Ecto neural progenitor cell (in vitro differentiated cells): ENCODE measurements at regions not wholly inside any gene's neighbourhood (a gene's known extent, or its start where the extent isn't known, plus 50 kb on each side); places are given as distances from the start of the nearest gene placed in this dataset.

Source experiments
- DNase-seq: peaks from one replicate; pipeline ENCODE4 v3.0.0-alpha.2; 2018; ENCODE audit warnings: low spot score

- no peak for DNase-seq
Observed at GRCh38 chr4:13182133-13182532, 302.0 kb downstream of the RAB28 start.

- DNase-seq = no peak
Observed at GRCh38 chr4:13181681-13182080, 302.5 kb downstream of the RAB28 start.

DNA sequence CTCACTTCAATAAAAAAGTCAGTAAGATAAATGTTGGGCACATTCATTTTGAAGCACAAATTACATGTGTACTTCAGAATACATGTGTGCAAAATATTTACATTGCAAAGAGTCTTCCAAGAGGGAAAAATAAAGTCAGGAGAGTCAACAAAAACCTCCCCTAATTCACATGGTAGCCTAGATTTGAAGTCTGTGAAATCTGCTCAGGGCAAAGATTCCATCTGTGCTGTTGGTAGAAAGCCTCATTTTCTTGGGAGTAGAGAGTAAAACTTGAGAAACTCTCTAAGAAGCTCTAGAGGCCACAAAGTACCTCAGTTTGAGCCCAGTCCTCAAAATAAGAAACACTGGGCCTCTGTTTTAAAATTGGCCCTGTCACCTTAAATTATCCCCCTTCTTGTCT lies 303.4 kb downstream of the RAB28 start:
- no peak for DNase-seq

- DNase-seq = no peak
Observed at GRCh38 chr4:13178621-13179020, 305.5 kb downstream of the RAB28 start.

DNA sequence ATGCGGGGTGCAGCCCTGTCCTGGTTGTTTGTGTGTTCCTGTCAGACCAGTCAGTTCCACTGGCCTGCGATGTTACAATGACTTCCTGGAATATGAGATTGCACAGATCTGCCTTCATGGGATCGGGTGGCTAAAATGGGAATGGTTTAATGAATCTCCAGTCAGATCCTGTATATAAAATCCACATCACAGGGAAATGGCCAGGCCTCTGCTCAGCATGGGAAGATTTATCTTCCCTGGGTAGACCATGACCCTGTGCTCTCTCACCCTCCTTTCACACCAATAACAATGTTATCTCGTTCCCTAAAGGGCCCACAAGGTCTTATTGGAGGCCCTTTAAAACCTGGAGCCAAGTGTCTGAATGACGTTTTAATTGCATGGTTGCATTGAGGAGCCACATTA lies 307.4 kb downstream of the RAB28 start:
- no peak for DNase-seq

DNA sequence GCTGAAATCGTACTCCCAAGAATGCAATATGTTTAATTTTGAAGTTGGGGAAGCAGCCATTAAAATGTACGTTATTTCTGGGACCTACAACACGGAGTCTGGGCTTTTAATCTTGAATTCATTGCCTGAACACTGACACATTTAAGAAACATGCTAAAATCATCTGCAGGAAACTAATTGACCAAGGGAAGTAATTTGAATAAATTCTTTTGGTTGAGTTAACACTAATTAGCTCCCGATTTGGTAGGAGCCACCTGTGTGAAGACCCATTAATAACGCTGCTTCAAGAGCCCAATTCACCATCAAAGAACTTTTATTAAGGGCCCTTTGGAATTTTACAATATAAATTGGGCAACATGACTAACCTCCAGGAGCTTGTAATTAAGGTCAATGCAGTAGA lies 309.2 kb downstream of the RAB28 start:
- DNase-seq = no peak

- DNase-seq = no peak
Observed at GRCh38 chr4:13174001-13174400, 310.1 kb downstream of the RAB28 start.

GRCh38 chr4:13171292-13172057 lies 312.7 kb downstream of the RAB28 start:
- no peak for DNase-seq

GRCh38 chr4:13169731-13170525 lies 314.2 kb downstream of the RAB28 start:
- no peak for DNase-seq

GRCh38 chr4:13168326-13168725 lies 315.8 kb downstream of the RAB28 start:
- no peak for DNase-seq

- DNase-seq = no peak
Observed at GRCh38 chr4:13166214-13166613, 317.9 kb downstream of the RAB28 start.

DNA sequence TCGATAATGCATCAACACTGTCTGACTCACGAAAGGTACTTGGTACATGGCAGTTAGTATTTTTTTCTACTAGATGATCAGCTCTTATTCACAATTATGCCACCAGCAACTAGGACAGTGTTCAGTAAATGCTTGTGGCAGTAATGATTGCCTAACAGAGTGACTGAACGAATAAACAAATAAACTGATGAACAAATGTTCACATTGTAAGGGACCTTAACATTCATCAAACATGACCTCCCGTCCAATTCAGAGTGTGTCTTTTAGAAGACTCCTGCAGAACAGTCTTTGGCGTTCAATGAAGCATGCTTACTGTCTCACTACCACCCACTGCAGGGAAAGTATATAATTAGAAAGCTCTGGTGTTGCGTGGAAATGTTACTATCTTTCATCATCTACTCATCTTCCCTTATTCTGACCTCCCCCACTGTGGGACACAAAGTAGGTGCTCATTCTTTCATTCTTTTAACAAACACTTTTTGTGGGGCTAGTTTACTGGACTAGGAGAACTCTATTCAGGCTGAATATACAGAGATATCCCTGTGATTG lies 319.3 kb downstream of the RAB28 start:
- DNase-seq = no peak

DNA sequence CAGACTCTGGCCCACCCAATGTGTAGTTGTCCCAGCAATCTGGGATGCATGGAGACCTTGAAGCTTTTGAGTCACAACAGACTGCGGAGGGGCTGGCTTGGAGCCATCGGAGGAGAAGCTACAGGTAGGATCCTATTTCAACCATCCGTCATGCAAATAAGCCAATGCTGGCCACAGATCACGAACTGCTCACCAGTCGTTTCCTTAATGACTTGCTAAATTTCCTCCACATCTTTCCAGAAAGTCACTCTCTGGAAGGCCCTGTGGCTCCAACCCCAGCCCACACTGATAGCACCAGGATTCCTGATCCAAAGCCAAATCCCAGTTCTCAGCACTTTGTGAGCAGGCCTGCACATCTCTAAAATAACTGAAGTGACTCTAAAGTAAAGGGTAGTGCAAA lies 321.3 kb downstream of the RAB28 start:
- no peak for DNase-seq

- no peak for DNase-seq
Observed at GRCh38 chr4:13160920-13161319, 323.2 kb downstream of the RAB28 start.

DNA sequence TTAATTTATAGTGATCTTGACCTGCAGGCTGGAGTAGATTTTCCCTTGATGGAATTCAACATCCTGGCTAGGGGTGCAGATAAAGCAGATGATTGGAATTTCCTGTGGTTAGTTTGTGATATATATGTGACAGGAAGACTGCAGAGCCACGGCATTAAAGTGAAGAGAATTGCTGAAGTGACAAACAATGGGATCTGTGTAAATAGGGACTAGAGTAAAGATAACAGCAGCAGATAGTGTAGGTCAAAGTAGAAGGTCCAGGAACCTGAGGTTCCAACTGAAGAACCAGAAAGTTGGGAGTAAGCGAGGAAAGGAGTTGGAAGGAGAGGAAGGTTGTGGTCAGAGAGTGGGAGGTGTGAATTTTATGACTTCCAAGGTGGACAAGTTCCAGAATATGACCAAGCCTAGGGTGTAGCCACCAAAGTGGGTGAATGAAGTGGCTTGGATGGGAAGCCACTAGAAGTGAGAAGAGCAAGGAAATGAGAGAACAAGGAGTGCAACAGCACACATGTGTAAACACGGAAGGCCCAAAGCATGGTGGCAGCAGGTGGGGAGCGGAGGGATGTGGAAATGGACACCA lies 325.0 kb downstream of the RAB28 start:
- DNase-seq = no peak

DNA sequence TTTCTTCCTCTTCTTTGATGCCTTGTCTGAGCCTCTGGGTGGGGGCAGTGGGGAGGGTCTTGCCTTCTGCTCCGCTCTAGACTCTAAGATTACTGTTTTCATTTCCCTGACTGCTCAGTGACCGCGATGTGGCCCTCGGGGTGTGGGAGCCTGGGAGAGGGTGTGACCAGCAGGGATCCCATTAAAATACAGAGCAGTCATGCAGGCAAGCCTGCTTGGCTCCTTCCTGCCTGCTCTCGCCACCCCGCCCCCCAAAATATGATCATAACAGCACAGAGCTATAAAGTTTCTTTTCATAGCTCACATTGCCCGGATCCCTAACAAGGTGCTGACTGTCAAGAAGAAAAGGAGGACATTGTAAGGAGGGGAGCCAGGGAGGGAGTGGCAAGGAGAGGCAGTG lies 332.9 kb downstream of the RAB28 start:
- no peak for DNase-seq

- no peak for DNase-seq
Observed at GRCh38 chr4:13143222-13144070, 340.7 kb downstream of the RAB28 start.

DNA sequence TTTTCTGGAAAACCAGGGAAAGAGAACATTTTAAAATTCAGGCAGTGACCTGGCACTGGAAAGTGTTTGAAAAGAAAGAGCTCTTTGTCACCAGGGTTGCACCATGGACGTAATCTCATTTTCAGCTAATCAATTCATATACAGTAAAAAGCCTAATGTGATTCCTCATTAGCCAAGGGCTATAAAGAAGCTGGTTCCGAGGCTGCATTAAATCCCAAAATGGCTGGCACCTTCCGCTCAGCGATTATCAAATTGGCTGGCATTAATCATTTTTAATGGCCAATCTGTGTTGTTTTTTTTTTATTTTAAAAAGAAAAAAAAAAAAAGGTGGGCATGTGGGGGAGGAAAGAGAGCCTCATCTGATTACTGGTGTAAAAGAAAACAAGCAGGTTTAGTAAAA lies 341.4 kb downstream of the RAB28 start:
- DNase-seq = no peak

DNA sequence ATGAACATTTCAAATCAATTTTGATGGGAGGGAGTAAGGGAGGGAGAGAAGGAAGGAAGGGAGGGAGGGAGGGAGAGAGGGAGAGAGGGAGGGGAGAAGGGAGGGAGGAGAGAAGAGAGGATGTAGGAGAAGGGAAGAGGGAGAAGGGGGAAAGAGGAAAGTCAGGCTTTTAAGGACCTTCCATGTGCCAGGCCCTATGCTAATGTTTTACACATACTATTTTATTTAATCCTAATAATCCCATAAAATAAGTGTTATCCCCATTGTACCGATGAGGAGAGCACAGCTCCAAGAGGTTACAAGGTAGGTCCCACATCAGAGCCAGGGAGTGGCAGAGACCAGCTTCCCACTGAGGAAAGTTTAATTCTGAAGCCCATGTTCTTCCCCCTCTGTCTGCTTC lies 341.9 kb downstream of the RAB28 start:
- no peak for DNase-seq

- no peak for DNase-seq
Observed at GRCh38 chr4:13137390-13137789, 346.8 kb downstream of the RAB28 start.

DNA sequence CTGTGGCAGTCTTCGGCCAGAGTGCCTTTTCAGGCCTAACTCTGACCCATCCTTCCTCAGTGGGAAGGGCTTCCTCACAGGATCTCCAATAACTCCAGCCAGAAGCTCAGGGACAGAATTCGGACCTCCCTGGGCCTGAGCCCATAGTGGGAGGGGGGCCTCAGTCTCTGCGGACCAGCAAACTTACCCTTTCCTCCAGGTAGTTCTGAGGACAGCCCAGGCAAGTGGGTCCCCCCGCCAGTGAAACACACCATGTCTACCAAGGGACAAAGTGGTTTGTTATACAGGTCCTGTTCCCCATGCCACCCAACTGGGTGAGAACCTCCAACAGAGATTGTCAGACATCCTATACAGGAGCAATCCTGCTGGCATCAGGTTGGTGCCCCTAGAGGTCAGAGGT lies 350.4 kb downstream of the RAB28 start:
- DNase-seq = no peak

DNA sequence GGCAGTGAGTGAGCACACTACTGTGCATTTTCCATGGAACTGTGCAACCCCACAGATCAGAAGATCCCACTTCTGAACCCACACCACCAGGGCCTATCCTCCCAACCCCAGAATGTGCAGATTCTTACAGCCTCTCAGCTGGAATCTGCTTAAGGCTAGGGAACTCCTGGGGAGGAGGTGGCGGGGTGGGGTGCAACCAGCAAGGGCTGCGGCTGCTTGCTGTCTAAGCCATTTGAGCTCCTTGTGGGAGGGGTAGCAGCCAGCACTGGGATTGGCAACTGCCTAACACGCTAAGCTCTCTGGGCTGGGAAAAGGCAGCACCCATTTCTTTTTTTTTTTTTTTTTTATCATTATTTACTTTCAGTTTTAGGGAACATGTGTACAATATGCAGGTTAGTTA lies 353.3 kb downstream of the RAB28 start:
- no peak for DNase-seq
